Endothelial cell of umbilical vein (primary cell): ENCODE measurements at regions not wholly inside any gene's neighbourhood (a gene's known extent, or its start where the extent isn't known, plus 50 kb on each side); places are given as distances from the start of the nearest gene placed in this dataset.

ENCODE experiments used
- BruUV-seq: library from RNA; stranded (reverse); fragments of 400-500 nt; replicated peaks from 2 replicates; lab custom pipeline; 2021; lab: Mats Ljungman, UMichigan
- CTCF ChIA-PET: fragments of 300-600, 350-600 bp; sonication (Branson Sonifier 250); formaldehyde crosslinking; loops from one replicate; lab custom pipeline; 2021; ENCODE audit warnings: antibody characterized with exemption, inconsistent platforms; lab: Charles Lee
- POLR2A ChIA-PET: fragments of 300-600, 350-600 bp; sonication (Branson Sonifier 250); formaldehyde crosslinking; loops from one replicate; lab custom pipeline; 2021; ENCODE audit warnings: antibody characterized with exemption, inconsistent platforms; lab: Charles Lee
- DNase-seq: peaks from one replicate; pipeline ENCODE4 v3.0.0-alpha.2; 2011; ENCODE audit warnings: low read depth, low spot score
- FAIRE-seq: peaks from 2 replicates; lab custom pipeline; 2011; peaks lifted over from hg19 to GRCh38; lab: Jason Lieb, UNC
- H2AFZ ChIP-seq: 2 replicates; pipeline ENCODE4 v1.6.0; 2012; ENCODE audit warnings: low read depth, low read length, control low read depth, inconsistent platforms
- H3K27ac ChIP-seq: 2 replicates; pipeline ENCODE4 v1.5.1; 2011; ENCODE audit warnings: low read depth, mild to moderate bottlenecking, control low read depth, low read length, moderate library complexity; ENCODE audit not compliant: insufficient read depth
- H3K27me3 ChIP-seq, 2 experiments: 2 replicates each; pipeline versions ENCODE4 v1.6.0 to v1.6.1; 2011; ENCODE audit warnings: low read length in 2 of 2, mixed read lengths in 1 of 2; ENCODE audit not compliant: control insufficient read depth in 2 of 2, insufficient read depth in 2 of 2
- H3K36me3 ChIP-seq, 2 experiments: 2 replicates in 1 of 2; 3 replicates in 1 of 2; pipeline ENCODE4 v1.5.1; 2011; ENCODE audit warnings: low read length in 2 of 2, mild to moderate bottlenecking in 1 of 2, moderate library complexity in 1 of 2; ENCODE audit not compliant: control insufficient read depth in 2 of 2, insufficient read depth in 2 of 2; ENCODE audit errors: extremely low read depth in 1 of 2
- H3K4me1 ChIP-seq: 3 replicates; pipeline ENCODE4 v1.5.1; 2011; ENCODE audit warnings: mild to moderate bottlenecking, low read length; ENCODE audit not compliant: control insufficient read depth, insufficient read depth; ENCODE audit errors: extremely low read depth
- H3K4me2 ChIP-seq: 2 replicates; pipeline ENCODE4 v1.6.1; 2011; ENCODE audit warnings: low read length, control low read depth, mixed read lengths; ENCODE audit not compliant: insufficient read depth
- H3K4me3 ChIP-seq, 3 experiments: fragments of 200-600 bp in 1 of 3; sonication (generic), shearing (Covaris generic) in 1 of 3; replicated peaks in 1 of 3; 2 replicates each; pipeline ENCODE4 v1.5.1; 2011 to 2016; ENCODE audit warnings: control low read depth in 3 of 3, low read length in 3 of 3, mild to moderate bottlenecking in 2 of 3, inconsistent platforms in 1 of 3, low read depth in 1 of 3, moderate library complexity in 1 of 3; ENCODE audit not compliant: insufficient read depth in 1 of 3
- H3K79me2 ChIP-seq: 2 replicates; pipeline ENCODE4 v1.6.0; 2012; ENCODE audit warnings: low read length, inconsistent platforms; ENCODE audit not compliant: control insufficient read depth, insufficient read depth
- H3K9ac ChIP-seq: replicated peaks from 2 replicates; pipeline ENCODE3; 2011; ENCODE audit warnings: low read length, control low read depth; ENCODE audit not compliant: insufficient read depth; ENCODE audit errors: extremely low read depth
- H3K9me1 ChIP-seq: replicated peaks from 3 replicates; pipeline ENCODE4 v1.6.0; 2011; ENCODE audit warnings: mild to moderate bottlenecking, low read length; ENCODE audit not compliant: control insufficient read depth, insufficient read depth; ENCODE audit errors: extremely low read depth
- H3K9me3 ChIP-seq: replicated peaks from 2 replicates; pipeline ENCODE4 v1.5.1; 2012; ENCODE audit warnings: low read length, inconsistent platforms; ENCODE audit not compliant: control insufficient read depth, insufficient read depth
- H4K20me1 ChIP-seq: replicated peaks from 2 replicates; pipeline ENCODE3; 2011; ENCODE audit warnings: mild to moderate bottlenecking, low read length; ENCODE audit not compliant: control insufficient read depth, insufficient read depth; ENCODE audit errors: extremely low read depth
- CTCF ChIP-seq, 2 donors: IDR thresholded peaks; 1 replicate in 1 of 2; 2 replicates in 1 of 2; pipeline ENCODE4 v1.5.1; 2011; ENCODE audit warnings: low read length in 2 of 2, mild to moderate bottlenecking in 2 of 2, moderate library complexity in 2 of 2, control low read depth in 1 of 2, inconsistent platforms in 1 of 2, low read depth in 1 of 2; ENCODE audit not compliant: insufficient read depth in 1 of 2; ENCODE audit errors: extremely low read depth in 1 of 2
- EZH2 ChIP-seq: IDR thresholded peaks from 2 replicates; pipeline ENCODE4 v1.6.1; 2012; ENCODE audit warnings: borderline replicate concordance, low read depth, mild to moderate bottlenecking, moderate library complexity, low read length, inconsistent platforms; ENCODE audit not compliant: severe bottlenecking
- FOS ChIP-seq: IDR thresholded peaks from 2 replicates; pipeline ENCODE4 v1.6.1; 2011; ENCODE audit warnings: mild to moderate bottlenecking, low read length, moderate library complexity, borderline replicate concordance; ENCODE audit not compliant: insufficient read depth
- GATA2 ChIP-seq: IDR thresholded peaks from 2 replicates; pipeline ENCODE4 v1.7.0; 2011; ENCODE audit warnings: low read depth, mild to moderate bottlenecking, moderate library complexity, mixed read lengths, low read length; ENCODE audit not compliant: insufficient read length, insufficient read depth
- JUN ChIP-seq: IDR thresholded peaks from 2 replicates; pipeline ENCODE4 v1.6.1; 2011; ENCODE audit warnings: borderline replicate concordance, low read depth; ENCODE audit not compliant: insufficient read length, insufficient read depth
- MAX ChIP-seq: IDR thresholded peaks from 2 replicates; pipeline ENCODE4 v1.6.1; 2011; ENCODE audit not compliant: insufficient read depth, insufficient read length
- MYC ChIP-seq: IDR thresholded peaks from one replicate; pipeline ENCODE4 v1.6.1; 2011; ENCODE audit warnings: mild to moderate bottlenecking, low read depth, low read length
- POLR2A ChIP-seq: IDR thresholded peaks from 2 replicates; pipeline ENCODE4 v1.6.1; 2012; ENCODE audit warnings: low read depth, mild to moderate bottlenecking, control low read depth, low read length
- POLR2AphosphoS5 ChIP-seq: IDR thresholded peaks from 2 replicates; pipeline ENCODE4 v1.6.1; 2012; ENCODE audit warnings: low read depth, mild to moderate bottlenecking, control low read depth, low read length, moderate library complexity; ENCODE audit not compliant: insufficient read depth
- dilution Hi-C: fragments of 300-500 bp; cut with MboI; formaldehyde crosslinking; loops from one replicate; pipeline ENCODE4 v1.15.0; 2019; ENCODE audit warnings: low sequenced_read_pairs; ENCODE audit not compliant: extremely low pct_ligation_motif_present
- intact Hi-C: fragments of 100-400 bp; cut with micrococcal nuclease; formaldehyde crosslinking; loops from one replicate; pipeline ENCODE4 v1.10.0; 2022

GRCh38 chr1:215507119-215507518 lies 60.0 kb upstream of the KCTD3 start:
- intact Hi-C loops = no loop called here
- no peaks in the 10 kb centered on the region for H4K20me1 ChIP-seq
- no peaks in the 10 kb centered on the region for H3K9me1 ChIP-seq
- no peaks in the 10 kb centered on the region for H3K36me3 ChIP-seq
- no peak for DNase-seq
- no peak overlapping the region for H3K4me3 ChIP-seq
- no peaks in the 10 kb centered on the region for H3K4me1 ChIP-seq
- no peaks in the 10 kb centered on the region for H3K9me3 ChIP-seq
- H2AFZ ChIP-seq = no peak overlapping the region
- peaks cover 0 to 1% of the 10 kb centered on the region in 2 experiments for H3K27me3 ChIP-seq
- BruUV-seq = no TSS peak
- H3K79me2 ChIP-seq = no peaks in the 10 kb centered on the region
- FAIRE-seq = no peak
- ChIA-PET POLR2A (no interaction called here), CTCF (no interaction called here)
- TF ChIP-seq MYC (no peak), EZH2 (no peak), POLR2A (no peak), FOS (no peak), MAX (no peak), GATA2 (no peak), JUN (no peak), CTCF (IDR thresholded peaks at IDR 0.05; ENCODE audit: extremely low read depth in 1 of 2, insufficient read depth in 1 of 2, low read depth in 1 of 2, low read length in 2 of 2) (no peak), POLR2AphosphoS5 (no peak)
- no peak overlapping the region for H3K4me2 ChIP-seq
- no peak overlapping the region for H3K27ac ChIP-seq
- dilution Hi-C loops = no loop called here
- no peak overlapping the region for H3K9ac ChIP-seq
